ENCODE measurements at regions not wholly inside any gene's neighbourhood (a gene's known extent, or its start where the extent isn't known, plus 50 kb on each side); places are given as distances from the start of the nearest gene placed in this dataset.
"Not testable (repeated sequence)": the region's sequence is repeated elsewhere in the genome, so short reads cannot be mapped to it uniquely, and the experiment has no call there.

DNA sequence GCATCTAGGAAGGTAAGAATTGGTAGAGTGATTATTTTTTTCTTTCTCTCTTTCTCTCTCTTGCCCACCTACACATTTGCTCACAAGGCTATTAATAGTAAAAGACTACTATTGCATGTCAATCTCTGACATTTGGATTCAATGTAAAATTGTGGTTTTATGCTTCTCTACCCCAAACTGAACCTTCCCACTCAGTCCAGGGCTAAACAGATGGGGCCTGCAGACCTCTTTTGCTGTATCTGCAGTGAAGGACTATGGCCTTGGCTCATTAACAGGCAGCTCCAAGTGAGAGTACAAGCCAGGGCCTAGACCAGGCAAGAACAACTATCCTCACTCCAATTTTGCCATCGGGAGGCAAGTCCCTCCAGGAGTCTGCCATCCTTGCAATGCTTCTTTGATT is 68.3 kb upstream of the ARL4C start:
- no peak for DNase-seq (ENCODE audit: low read depth in 2 of 2)

DNA sequence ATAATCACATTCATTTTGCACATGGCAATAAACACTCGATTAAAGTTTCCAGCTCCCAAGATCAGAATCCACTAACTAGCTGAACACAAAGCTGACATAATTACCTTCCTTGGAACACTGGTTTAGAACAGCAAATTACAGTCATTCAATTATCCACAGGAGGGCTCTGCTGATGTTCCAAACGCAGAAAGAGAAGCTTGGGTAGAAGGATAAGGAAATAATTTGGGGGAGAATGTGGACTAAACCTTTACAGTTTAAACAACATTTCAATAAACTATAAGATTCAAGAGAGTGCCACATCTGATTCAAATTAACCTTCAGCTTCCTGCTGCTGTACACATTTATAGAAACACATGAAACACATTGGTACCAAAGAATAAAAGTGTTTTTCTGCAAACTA is 67.8 kb upstream of the ARL4C start:
- DNase-seq (ENCODE audit: low read depth in 2 of 2) = no peak

DNA sequence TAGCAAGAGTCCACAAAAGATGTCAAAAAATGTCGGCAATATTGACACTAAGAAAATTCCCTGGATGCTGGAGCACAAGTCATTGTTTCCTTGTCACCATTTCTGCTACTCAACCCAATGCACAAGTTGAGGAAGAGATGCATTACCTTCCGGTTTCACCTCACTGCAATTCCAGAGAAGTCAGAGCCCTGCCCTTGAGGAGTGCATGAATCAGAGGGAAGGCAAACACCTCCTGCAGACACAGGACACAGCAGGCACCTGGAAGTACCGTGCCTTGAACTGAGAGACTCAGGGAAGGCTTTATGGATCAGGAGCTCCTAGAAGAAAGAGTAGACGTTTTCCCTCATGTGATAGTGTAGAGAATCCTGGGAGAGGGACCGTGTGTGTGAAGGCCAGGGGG is 62.7 kb upstream of the ARL4C start:
- DNase-seq (ENCODE audit: low read depth in 2 of 2) = no peak

- DNase-seq (ENCODE audit: low read depth in 2 of 2) = no peak
These were observed 61.8 kb upstream of the ARL4C start for GRCh38 chr2:234558642-234559041.

DNA sequence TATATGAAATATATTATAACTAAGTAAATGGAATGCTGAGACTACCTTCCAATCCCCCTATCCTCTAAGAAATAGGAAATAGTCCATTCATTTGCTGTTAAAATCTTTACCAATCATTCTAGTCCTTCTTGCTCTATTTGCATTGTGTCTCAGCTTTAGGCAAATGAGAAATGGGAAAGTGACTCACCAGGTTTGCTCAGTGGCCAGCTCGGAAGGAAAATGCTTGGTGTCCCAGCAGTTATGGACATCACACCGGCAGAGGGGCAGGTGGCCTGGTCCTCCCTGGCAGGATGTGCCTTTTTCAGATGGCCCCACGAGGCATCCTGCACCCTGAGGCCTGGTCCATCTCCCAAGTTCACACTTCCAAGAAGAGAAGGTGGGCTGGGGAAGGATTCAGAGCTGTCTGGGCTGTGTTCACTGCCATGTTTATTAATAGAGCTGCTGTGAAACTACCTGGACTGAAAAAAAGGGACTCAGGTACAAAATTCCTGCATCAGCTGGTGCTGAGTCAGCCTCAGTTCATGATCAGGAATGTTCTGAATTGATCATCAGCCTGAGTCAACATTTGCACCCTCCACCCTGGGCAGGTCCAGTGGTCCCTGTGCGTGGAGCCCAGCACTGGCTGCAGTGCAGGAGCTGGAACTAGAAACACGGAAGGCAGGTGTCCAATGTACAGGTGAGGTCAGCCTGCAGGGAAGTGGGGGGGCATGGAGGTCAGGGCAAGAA is 60.1 kb upstream of the ARL4C start:
- no peak for DNase-seq (ENCODE audit: low read depth in 2 of 2)

GRCh38 chr2:234555616-234556249 is 58.9 kb upstream of the ARL4C start:
- no peak for DNase-seq (ENCODE audit: low read depth in 2 of 2)

- no peak for DNase-seq (ENCODE audit: low read depth in 2 of 2)
These were observed 58.3 kb upstream of the ARL4C start for GRCh38 chr2:234555161-234555560.

GRCh38 chr2:234553223-234553622 is 56.3 kb upstream of the ARL4C start:
- not testable (repeated sequence) for DNase-seq (ENCODE audit: low read depth in 2 of 2)

- peak in 1 of 2 donors; percentile 18 for DNase-seq (ENCODE audit: low read depth in 2 of 2)
These were observed 53.7 kb upstream of the ARL4C start for GRCh38 chr2:234550511-234551107.

GRCh38 chr2:234550056-234550455 is 53.2 kb upstream of the ARL4C start:
- DNase-seq (ENCODE audit: low read depth in 2 of 2) = no peak

GRCh38 chr2:234548695-234549420 is 52.0 kb upstream of the ARL4C start:
- no peak for DNase-seq (ENCODE audit: low read depth in 2 of 2)

DNA sequence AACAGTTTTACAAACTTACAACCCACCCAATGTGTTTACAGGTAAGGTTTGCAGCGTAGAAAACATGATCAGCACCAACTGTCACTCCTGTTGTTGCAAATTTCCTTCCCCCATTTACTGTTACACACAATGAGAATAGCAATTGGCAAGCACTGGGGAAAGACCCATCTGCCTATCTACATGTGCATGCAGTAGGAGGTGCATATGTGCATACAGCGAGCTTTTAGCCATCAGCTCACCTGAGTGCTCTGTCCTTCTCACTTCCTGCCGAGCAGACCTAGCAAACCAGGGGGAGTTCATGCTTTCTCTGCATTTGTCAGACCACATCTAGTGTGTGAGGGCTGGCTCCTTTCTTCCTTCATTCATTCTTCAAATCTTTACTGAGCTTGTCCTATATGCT is 49.9 kb upstream of the ARL4C start:
- DNase-seq (ENCODE audit: low read depth in 2 of 2) = no peak
